ENCODE measurements at regions not wholly inside any gene's neighbourhood (a gene's known extent, or its start where the extent isn't known, plus 50 kb on each side); places are given as distances from the start of the nearest gene placed in this dataset.
"Not testable (repeated sequence)": the region's sequence is repeated elsewhere in the genome, so short reads cannot be mapped to it uniquely, and the experiment has no call there.

- no peak for DNase-seq
These were observed 284.5 kb upstream of the POU5F2 start for GRCh38 chr5:94025788-94026473.

- no peak for DNase-seq
These were observed 283.2 kb upstream of the POU5F2 start for GRCh38 chr5:94024620-94025019.

- DNase-seq: no peak
These were observed 282.7 kb upstream of the POU5F2 start for GRCh38 chr5:94024101-94024500.

GRCh38 chr5:94021246-94021645 lies 279.8 kb upstream of the POU5F2 start:
- no peak for DNase-seq

GRCh38 chr5:94017579-94017978 lies 276.2 kb upstream of the POU5F2 start:
- DNase-seq: no peak

- DNase-seq: no peak
These were observed 269.4 kb upstream of the POU5F2 start for GRCh38 chr5:94010814-94011213.

GRCh38 chr5:94009161-94009560 lies 267.8 kb upstream of the POU5F2 start:
- DNase-seq: no peak

GRCh38 chr5:93998951-93999455 lies 257.6 kb upstream of the POU5F2 start:
- DNase-seq: no peak

GRCh38 chr5:93997562-93997961 lies 256.2 kb upstream of the POU5F2 start:
- no peak for DNase-seq

- DNase-seq: no peak
These were observed 253.8 kb upstream of the POU5F2 start for GRCh38 chr5:93995126-93995621.

GRCh38 chr5:93993161-93993560 lies 251.8 kb upstream of the POU5F2 start:
- no peak for DNase-seq

GRCh38 chr5:93990504-93991070 lies 249.2 kb upstream of the POU5F2 start:
- no peak for DNase-seq

GRCh38 chr5:93985940-93986570 lies 244.7 kb upstream of the POU5F2 start:
- DNase-seq: not testable (repeated sequence)

- DNase-seq: no peak
These were observed 236.8 kb upstream of the POU5F2 start for GRCh38 chr5:93978222-93978621.

GRCh38 chr5:93967923-93968322 lies 226.5 kb upstream of the POU5F2 start:
- no peak for DNase-seq

GRCh38 chr5:93964421-93964820 lies 223.0 kb upstream of the POU5F2 start:
- no peak for DNase-seq

GRCh38 chr5:93960042-93960441 lies 218.6 kb upstream of the POU5F2 start:
- no peak for DNase-seq

- DNase-seq: no peak
These were observed 214.6 kb upstream of the POU5F2 start for GRCh38 chr5:93956006-93956405.

GRCh38 chr5:93954421-93955069 lies 213.1 kb upstream of the POU5F2 start:
- no peak for DNase-seq

- DNase-seq: no peak
These were observed 212.0 kb upstream of the POU5F2 start for GRCh38 chr5:93953442-93953841.

- no peak for DNase-seq
These were observed 200.5 kb upstream of the POU5F2 start for GRCh38 chr5:93941897-93942296.

- not testable (repeated sequence) for DNase-seq
These were observed 191.9 kb upstream of the POU5F2 start for GRCh38 chr5:93933269-93933668.

GRCh38 chr5:93930098-93930497 lies 188.7 kb upstream of the POU5F2 start:
- DNase-seq: no peak

GRCh38 chr5:93929131-93929530 lies 187.7 kb upstream of the POU5F2 start:
- no peak for DNase-seq
